CD4-positive, alpha-beta memory T cell (primary cell): ENCODE measurements at regions not wholly inside any gene's neighbourhood (a gene's known extent, or its start where the extent isn't known, plus 50 kb on each side); places are given as distances from the start of the nearest gene placed in this dataset.
"Not testable (repeated sequence)": the region's sequence is repeated elsewhere in the genome, so short reads cannot be mapped to it uniquely, and the experiment has no call there.

Experiments used
- CTCF ChIA-PET: fragments of 350-600 bp; sonication (Branson Sonifier 250); formaldehyde crosslinking; loops from one replicate; lab custom pipeline; 2021; ENCODE audit warnings: inconsistent platforms; ENCODE audit not compliant: partially characterized antibody; lab: Charles Lee
- POLR2A ChIA-PET: fragments of 350-600 bp; sonication (Branson Sonifier 250); formaldehyde crosslinking; loops from one replicate; lab custom pipeline; 2021; ENCODE audit not compliant: partially characterized antibody; lab: Charles Lee
- DNase-seq, 5 donors: peaks; one replicate each; pipeline versions ENCODE4 v3.0.0 to v3.0.0-alpha.2; 2020 to 2022; ENCODE audit warnings: mixed read lengths in 1 of 5
- H3K27ac ChIP-seq: one replicate; pipeline ENCODE4 v1.7.0; 2013; ENCODE audit warnings: low read depth, low read length
- H3K27me3 ChIP-seq: 2 replicates; pipeline ENCODE4 v1.7.0; 2013; ENCODE audit warnings: mild to moderate bottlenecking, low read length, moderate library complexity; ENCODE audit not compliant: insufficient read depth
- H3K36me3 ChIP-seq: 2 replicates; pipeline ENCODE4 v1.7.0; 2013; ENCODE audit warnings: mild to moderate bottlenecking, low read length, moderate library complexity; ENCODE audit not compliant: insufficient read depth
- H3K4me1 ChIP-seq: 2 replicates; pipeline ENCODE4 v1.7.0; 2013; ENCODE audit warnings: mild to moderate bottlenecking, low read length, moderate library complexity; ENCODE audit not compliant: insufficient read depth
- H3K4me3 ChIP-seq, 2 donors: one replicate each; pipeline ENCODE4 v1.7.0; 2013; ENCODE audit warnings: low read length in 2 of 2, mild to moderate bottlenecking in 1 of 2
- H3K9me3 ChIP-seq, 2 donors: one replicate each; pipeline ENCODE4 v1.7.0; 2013; ENCODE audit warnings: low read length in 2 of 2, control low read depth in 1 of 2; ENCODE audit not compliant: control insufficient read depth in 1 of 2
- H3K27ac Mint-ChIP-seq, 7 donors: one replicate each; pipeline ENCODE4 v1.8.0; 2020 to 2021; ENCODE audit warnings: mixed read lengths in 7 of 7, mild to moderate bottlenecking in 6 of 7, inconsistent platforms in 3 of 7, moderate library complexity in 3 of 7
- H3K27me3 Mint-ChIP-seq, 2 donors: one replicate each; pipeline ENCODE4 v1.8.0; 2020 to 2021; ENCODE audit warnings: mixed read lengths in 2 of 2
- H3K36me3 Mint-ChIP-seq, 2 donors: one replicate each; pipeline ENCODE4 v1.8.0; 2020 to 2021; ENCODE audit warnings: mixed read lengths in 2 of 2, inconsistent platforms in 1 of 2, mild to moderate bottlenecking in 1 of 2
- H3K4me1 Mint-ChIP-seq, 4 donors: one replicate each; pipeline ENCODE4 v1.8.0; 2020 to 2021; ENCODE audit warnings: mixed read lengths in 4 of 4, mild to moderate bottlenecking in 1 of 4
- H3K4me3 Mint-ChIP-seq, 8 donors: one replicate each; pipeline ENCODE4 v1.8.0; 2020 to 2021; ENCODE audit warnings: mixed read lengths in 8 of 8, mild to moderate bottlenecking in 7 of 8, moderate library complexity in 6 of 8, inconsistent platforms in 3 of 8
- H3K9me3 Mint-ChIP-seq, 8 donors: one replicate each; pipeline ENCODE4 v1.8.0; 2020 to 2021; ENCODE audit warnings: mixed read lengths in 8 of 8, mild to moderate bottlenecking in 5 of 8, inconsistent platforms in 3 of 8, moderate library complexity in 1 of 8
- intact Hi-C: fragments of 100-400 bp; cut with micrococcal nuclease; formaldehyde crosslinking; loops from one replicate; pipeline ENCODE4 v1.15.1; 2023

- Mint-ChIP-seq H3K4me1 (no peaks in the 10 kb centered on the region), H3K27ac (no peak overlapping the region), H3K4me3 (no peak overlapping the region), H3K27me3 (no peaks in the 10 kb centered on the region), H3K36me3 (no peaks in the 10 kb centered on the region), H3K9me3 (peaks cover 0 to 3% (median 0%) of the 10 kb centered on the region in 8 donors)
- no peak for DNase-seq
- no peak overlapping the region for H3K4me3 ChIP-seq
- H3K27ac ChIP-seq = no peak overlapping the region
- H3K27me3 ChIP-seq = no peaks in the 10 kb centered on the region
- POLR2A ChIA-PET = no interaction called here
- CTCF ChIA-PET = no interaction called here
- H3K4me1 ChIP-seq = no peaks in the 10 kb centered on the region
- H3K36me3 ChIP-seq = no peaks in the 10 kb centered on the region
- H3K9me3 ChIP-seq = no peaks in the 10 kb centered on the region
- intact Hi-C loops = no loop called here
Measured at GRCh38 chr2:184444217-184444616, 154.1 kb upstream of the ZNF804A start.

GRCh38 chr2:184444623-184445223 is 153.6 kb upstream of the ZNF804A start:
- Histone ChIP-seq H3K4me3 (no peak overlapping the region), H3K27me3 (no peaks in the 10 kb centered on the region), H3K4me1 (no peaks in the 10 kb centered on the region), H3K9me3 (no peaks in the 10 kb centered on the region), H3K27ac (no peak overlapping the region), H3K36me3 (no peaks in the 10 kb centered on the region)
- CTCF ChIA-PET = no interaction called here
- Mint-ChIP-seq H3K9me3 (peaks cover 0 to 4% (median 0%) of the 10 kb centered on the region in 8 donors), H3K27me3 (no peaks in the 10 kb centered on the region), H3K4me3 (no peak overlapping the region), H3K36me3 (no peaks in the 10 kb centered on the region), H3K4me1 (no peaks in the 10 kb centered on the region), H3K27ac (no peak overlapping the region)
- DNase-seq = no peak
- intact Hi-C loops = no loop called here
- POLR2A ChIA-PET = no interaction called here

DNA sequence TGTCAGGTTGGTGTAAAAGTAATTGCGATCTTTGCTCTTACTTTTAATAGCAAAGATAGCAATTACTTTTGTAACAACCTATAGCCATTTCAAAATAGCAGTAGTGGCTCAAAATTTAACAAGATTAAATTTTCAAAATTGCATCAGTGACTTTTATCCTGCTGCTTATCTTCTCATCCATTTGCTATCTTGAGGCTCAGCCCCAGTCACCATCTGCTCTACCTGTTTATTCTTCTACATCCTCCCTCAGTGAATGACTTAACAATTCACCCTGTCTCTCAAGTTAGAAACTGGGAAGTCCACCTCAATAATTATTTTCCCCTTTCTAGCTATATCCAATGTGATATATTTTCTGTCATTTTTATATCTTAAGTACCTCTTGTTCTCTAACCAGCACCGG is 148.6 kb upstream of the ZNF804A start:
- Mint-ChIP-seq H3K4me1 (no peaks in the 10 kb centered on the region), H3K27me3 (no peaks in the 10 kb centered on the region), H3K27ac (no peak overlapping the region), H3K36me3 (no peaks in the 10 kb centered on the region), H3K4me3 (no peak overlapping the region), H3K9me3 (peaks cover 0 to 10% (median 0%) of the 10 kb centered on the region in 8 donors)
- no peak overlapping the region for H3K27ac ChIP-seq
- H3K9me3 ChIP-seq = no peaks in the 10 kb centered on the region
- no peaks in the 10 kb centered on the region for H3K4me1 ChIP-seq
- no peaks in the 10 kb centered on the region for H3K36me3 ChIP-seq
- H3K27me3 ChIP-seq = no peaks in the 10 kb centered on the region
- no peak overlapping the region for H3K4me3 ChIP-seq
- intact Hi-C loops = no loop called here
- POLR2A ChIA-PET = no interaction called here
- DNase-seq = no peak
- CTCF ChIA-PET = no interaction called here

GRCh38 chr2:184452907-184453306 is 145.4 kb upstream of the ZNF804A start:
- Mint-ChIP-seq H3K36me3 (no peaks in the 10 kb centered on the region), H3K27ac (no peak overlapping the region), H3K27me3 (no peaks in the 10 kb centered on the region), H3K4me1 (no peaks in the 10 kb centered on the region), H3K9me3 (peaks cover 0 to 10% (median 0%) of the 10 kb centered on the region in 8 donors), H3K4me3 (no peak overlapping the region)
- no peak overlapping the region for H3K4me3 ChIP-seq
- CTCF ChIA-PET = no interaction called here
- intact Hi-C loops = no loop called here
- H3K4me1 ChIP-seq = no peaks in the 10 kb centered on the region
- H3K27ac ChIP-seq = no peak overlapping the region
- H3K9me3 ChIP-seq = no peaks in the 10 kb centered on the region
- no peaks in the 10 kb centered on the region for H3K36me3 ChIP-seq
- POLR2A ChIA-PET = no interaction called here
- H3K27me3 ChIP-seq = no peaks in the 10 kb centered on the region
- no peak for DNase-seq

GRCh38 chr2:184455624-184456023 is 142.7 kb upstream of the ZNF804A start:
- Histone ChIP-seq H3K36me3 (no peaks in the 10 kb centered on the region), H3K27me3 (no peaks in the 10 kb centered on the region), H3K4me1 (no peaks in the 10 kb centered on the region), H3K27ac (no peak overlapping the region), H3K4me3 (no peak overlapping the region), H3K9me3 (no peaks in the 10 kb centered on the region)
- peaks cover 0 to 5% (median 0%) of the 10 kb centered on the region in 8 donors for H3K9me3 Mint-ChIP-seq
- H3K27ac Mint-ChIP-seq = no peak overlapping the region
- ChIA-PET CTCF (no interaction called here), POLR2A (no interaction called here)
- DNase-seq = no peak
- H3K4me1 Mint-ChIP-seq = no peaks in the 10 kb centered on the region
- no peaks in the 10 kb centered on the region for H3K36me3 Mint-ChIP-seq
- intact Hi-C loops = no loop called here
- H3K4me3 Mint-ChIP-seq = no peak overlapping the region
- H3K27me3 Mint-ChIP-seq = no peaks in the 10 kb centered on the region

- H3K27me3 ChIP-seq, H3K4me1 Mint-ChIP-seq, POLR2A ChIA-PET, DNase-seq, intact Hi-C loops, H3K9me3 ChIP-seq, H3K4me3 Mint-ChIP-seq, H3K27me3 Mint-ChIP-seq, H3K4me1 ChIP-seq, H3K36me3 Mint-ChIP-seq, H3K4me3 ChIP-seq, H3K9me3 Mint-ChIP-seq, H3K27ac ChIP-seq, CTCF ChIA-PET, H3K36me3 ChIP-seq, H3K27ac Mint-ChIP-seq: not testable (repeated sequence)
Measured at GRCh38 chr2:184456693-184457092, 141.6 kb upstream of the ZNF804A start.

DNA sequence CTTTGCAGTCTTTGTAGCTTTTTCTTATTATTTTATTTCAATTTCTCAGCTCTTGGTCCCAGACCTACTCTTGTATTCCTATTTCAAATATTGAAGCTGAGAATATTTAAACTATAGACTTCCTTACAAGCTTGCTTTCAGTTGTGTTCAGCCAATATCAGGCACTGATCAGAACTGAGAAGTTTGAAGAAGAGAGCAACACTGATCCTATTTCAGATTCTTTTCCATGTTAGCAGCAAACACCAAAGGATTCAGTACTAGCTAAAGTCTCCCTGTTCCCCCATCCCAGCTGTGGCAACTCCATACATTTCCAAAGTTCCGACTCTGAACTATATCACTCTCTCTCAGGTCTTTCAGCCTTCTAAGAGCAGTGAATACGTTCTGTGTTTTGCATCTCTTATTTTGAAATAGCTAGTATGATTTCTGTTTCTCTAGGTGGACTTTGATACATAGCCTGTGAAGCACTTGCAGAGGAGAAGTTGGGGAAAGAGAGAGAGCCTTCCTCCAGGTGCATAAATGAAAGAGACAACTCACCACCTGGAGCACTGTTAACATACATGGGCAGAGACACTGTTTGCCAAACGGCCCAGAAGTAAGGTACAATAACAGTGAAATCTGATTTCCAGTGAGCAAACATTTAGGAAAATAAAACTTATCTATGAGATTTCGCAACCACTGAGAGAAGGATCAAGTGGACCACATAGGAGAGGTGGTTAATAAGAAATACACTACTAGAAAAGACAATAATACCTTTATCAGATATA is 135.0 kb upstream of the ZNF804A start:
- Mint-ChIP-seq H3K27ac (no peak overlapping the region), H3K36me3 (no peaks in the 10 kb centered on the region), H3K4me3 (no peak overlapping the region), H3K27me3 (no peaks in the 10 kb centered on the region), H3K4me1 (no peaks in the 10 kb centered on the region), H3K9me3 (peaks cover 0 to 7% (median 1%) of the 10 kb centered on the region in 8 donors)
- POLR2A ChIA-PET = no interaction called here
- intact Hi-C loops = no loop called here
- no peak for DNase-seq
- no peaks in the 10 kb centered on the region for H3K36me3 ChIP-seq
- CTCF ChIA-PET = no interaction called here
- no peaks in the 10 kb centered on the region for H3K27me3 ChIP-seq
- H3K27ac ChIP-seq = no peak overlapping the region
- H3K4me3 ChIP-seq = no peak overlapping the region
- H3K9me3 ChIP-seq = no peaks in the 10 kb centered on the region
- H3K4me1 ChIP-seq = no peaks in the 10 kb centered on the region
